Mononuclear cell (primary cell): ENCODE measurements at regions not wholly inside any gene's neighbourhood (a gene's known extent, or its start where the extent isn't known, plus 50 kb on each side); places are given as distances from the start of the nearest gene placed in this dataset.

ENCODE experiments used
- H3K27me3 ChIP-seq: 2 replicates; pipeline ENCODE4 v1.6.0; 2011; ENCODE audit warnings: low read length, control low read depth; ENCODE audit not compliant: insufficient read depth
- H3K4me1 ChIP-seq: 2 replicates; pipeline ENCODE4 v1.5.1; 2011; ENCODE audit warnings: mild to moderate bottlenecking, low read length, control low read depth; ENCODE audit not compliant: insufficient read depth
- H3K4me3 ChIP-seq: 2 replicates; pipeline ENCODE4 v1.5.1; 2011; ENCODE audit warnings: mild to moderate bottlenecking, low read length, moderate library complexity
- H3K9me3 ChIP-seq: 2 replicates; pipeline ENCODE4 v1.5.1; 2011; ENCODE audit warnings: low read depth, mild to moderate bottlenecking, control low read depth, low read length

- Histone ChIP-seq H3K27me3 (peaks cover 3% of the 10 kb centered on the region), H3K4me1 (no peaks in the 10 kb centered on the region), H3K4me3 (no peak overlapping the region), H3K9me3 (no peaks in the 10 kb centered on the region)
Measured at GRCh38 chr1:214209260-214209808, 71.6 kb upstream of the SMYD2 start.

GRCh38 chr1:214213136-214213535, 67.8 kb upstream of the SMYD2 start:
- no peaks in the 10 kb centered on the region for H3K9me3 ChIP-seq
- no peaks in the 10 kb centered on the region for H3K4me1 ChIP-seq
- H3K27me3 ChIP-seq: peaks cover 15% of the 10 kb centered on the region
- no peak overlapping the region for H3K4me3 ChIP-seq

GRCh38 chr1:214214851-214215250, 66.1 kb upstream of the SMYD2 start:
- Histone ChIP-seq H3K9me3 (no peaks in the 10 kb centered on the region), H3K27me3 (peaks cover 21% of the 10 kb centered on the region), H3K4me3 (no peak overlapping the region), H3K4me1 (no peaks in the 10 kb centered on the region)

GRCh38 chr1:214215583-214215982, 65.4 kb upstream of the SMYD2 start:
- H3K4me3 ChIP-seq: no peak overlapping the region
- no peaks in the 10 kb centered on the region for H3K4me1 ChIP-seq
- peaks cover 24% of the 10 kb centered on the region for H3K27me3 ChIP-seq
- H3K9me3 ChIP-seq: no peaks in the 10 kb centered on the region

- H3K4me3 ChIP-seq: no peak overlapping the region
- peaks cover 24% of the 10 kb centered on the region for H3K27me3 ChIP-seq
- H3K9me3 ChIP-seq: no peaks in the 10 kb centered on the region
- no peaks in the 10 kb centered on the region for H3K4me1 ChIP-seq
Measured at GRCh38 chr1:214216021-214216420, 64.9 kb upstream of the SMYD2 start.

GRCh38 chr1:214216779-214217178, 64.2 kb upstream of the SMYD2 start:
- no peaks in the 10 kb centered on the region for H3K9me3 ChIP-seq

GRCh38 chr1:214219902-214220301, 61.1 kb upstream of the SMYD2 start:
- Histone ChIP-seq H3K4me3 (no peak overlapping the region), H3K9me3 (no peaks in the 10 kb centered on the region), H3K4me1 (no peaks in the 10 kb centered on the region), H3K27me3 (peaks cover 28% of the 10 kb centered on the region)

More at GRCh38 chr1:214216779-214217178, 64.2 kb upstream of the SMYD2 start:
- H3K4me1 ChIP-seq: no peaks in the 10 kb centered on the region
- H3K27me3 ChIP-seq: peaks cover 24% of the 10 kb centered on the region
- H3K4me3 ChIP-seq: no peak overlapping the region

GRCh38 chr1:214220891-214221290, 60.1 kb upstream of the SMYD2 start:
- peaks cover 22% of the 10 kb centered on the region for H3K27me3 ChIP-seq
- no peak overlapping the region for H3K4me3 ChIP-seq
- H3K4me1 ChIP-seq: no peaks in the 10 kb centered on the region
- H3K9me3 ChIP-seq: no peaks in the 10 kb centered on the region

GRCh38 chr1:214224611-214225354, 56.2 kb upstream of the SMYD2 start:
- H3K27me3 ChIP-seq: peaks cover 13% of the 10 kb centered on the region
- no peaks in the 10 kb centered on the region for H3K9me3 ChIP-seq
- H3K4me1 ChIP-seq: no peaks in the 10 kb centered on the region
- no peak overlapping the region for H3K4me3 ChIP-seq

GRCh38 chr1:214228976-214229375, 52.0 kb upstream of the SMYD2 start:
- H3K27me3 ChIP-seq: peaks cover 3% of the 10 kb centered on the region
- no peaks in the 10 kb centered on the region for H3K9me3 ChIP-seq
- H3K4me3 ChIP-seq: no peak overlapping the region
- H3K4me1 ChIP-seq: no peaks in the 10 kb centered on the region

GRCh38 chr1:214229736-214230135, 51.2 kb upstream of the SMYD2 start:
- no peaks in the 10 kb centered on the region for H3K4me1 ChIP-seq
- H3K27me3 ChIP-seq: peaks cover under 1% of the 10 kb centered on the region
- no peak overlapping the region for H3K4me3 ChIP-seq
- H3K9me3 ChIP-seq: no peaks in the 10 kb centered on the region
